Endothelial cell (in vitro differentiated cells): ENCODE measurements at regions not wholly inside any gene's neighbourhood (a gene's known extent, or its start where the extent isn't known, plus 50 kb on each side); places are given as distances from the start of the nearest gene placed in this dataset.

ENCODE experiments used
- DNase-seq: peaks from one replicate; pipeline ENCODE4 v3.0.0; 2021; ENCODE audit warnings: low spot score
- H3K27ac Mint-ChIP-seq: one replicate; pipeline ENCODE4 v1.8.0; 2021; ENCODE audit warnings: mixed read lengths, inconsistent platforms; ENCODE audit not compliant: unreplicated experiment
- H3K27me3 Mint-ChIP-seq: one replicate; pipeline ENCODE4 v1.8.0; 2021; ENCODE audit warnings: mild to moderate bottlenecking, moderate library complexity, mixed read lengths, inconsistent platforms; ENCODE audit not compliant: unreplicated experiment
- H3K36me3 Mint-ChIP-seq: one replicate; pipeline ENCODE4 v1.8.0; 2021; ENCODE audit warnings: mild to moderate bottlenecking, low read depth, mixed read lengths, inconsistent platforms; ENCODE audit not compliant: unreplicated experiment
- H3K4me1 Mint-ChIP-seq: one replicate; pipeline ENCODE4 v1.8.0; 2021; ENCODE audit warnings: mild to moderate bottlenecking, mixed read lengths, inconsistent platforms; ENCODE audit not compliant: unreplicated experiment
- H3K4me3 Mint-ChIP-seq: one replicate; pipeline ENCODE4 v1.8.0; 2021; ENCODE audit warnings: mild to moderate bottlenecking, mixed read lengths, inconsistent platforms; ENCODE audit not compliant: unreplicated experiment
- H3K9me3 Mint-ChIP-seq: one replicate; pipeline ENCODE4 v1.8.0; 2021; ENCODE audit warnings: mixed read lengths, inconsistent platforms; ENCODE audit not compliant: unreplicated experiment
- TF ChIP-seq, protein P1 (sequence below): fragments of 200-600 bp; sonication (generic); IDR thresholded peaks from one replicate; pipeline ENCODE4 v1.5.0; 2021; ENCODE audit warnings: antibody characterized with exemption; ENCODE audit not compliant: unreplicated experiment

GRCh38 chr6:103269581-103269980, 1590.1 kb downstream of the HACE1 start:
- DNase-seq: no peak
- H3K4me3 Mint-ChIP-seq: no peak overlapping the region
- H3K27ac Mint-ChIP-seq: no peak overlapping the region
- H3K36me3 Mint-ChIP-seq: no peaks in the 10 kb centered on the region
- H3K9me3 Mint-ChIP-seq: no peaks in the 10 kb centered on the region
- TF ChIP-seq, protein P1, sequence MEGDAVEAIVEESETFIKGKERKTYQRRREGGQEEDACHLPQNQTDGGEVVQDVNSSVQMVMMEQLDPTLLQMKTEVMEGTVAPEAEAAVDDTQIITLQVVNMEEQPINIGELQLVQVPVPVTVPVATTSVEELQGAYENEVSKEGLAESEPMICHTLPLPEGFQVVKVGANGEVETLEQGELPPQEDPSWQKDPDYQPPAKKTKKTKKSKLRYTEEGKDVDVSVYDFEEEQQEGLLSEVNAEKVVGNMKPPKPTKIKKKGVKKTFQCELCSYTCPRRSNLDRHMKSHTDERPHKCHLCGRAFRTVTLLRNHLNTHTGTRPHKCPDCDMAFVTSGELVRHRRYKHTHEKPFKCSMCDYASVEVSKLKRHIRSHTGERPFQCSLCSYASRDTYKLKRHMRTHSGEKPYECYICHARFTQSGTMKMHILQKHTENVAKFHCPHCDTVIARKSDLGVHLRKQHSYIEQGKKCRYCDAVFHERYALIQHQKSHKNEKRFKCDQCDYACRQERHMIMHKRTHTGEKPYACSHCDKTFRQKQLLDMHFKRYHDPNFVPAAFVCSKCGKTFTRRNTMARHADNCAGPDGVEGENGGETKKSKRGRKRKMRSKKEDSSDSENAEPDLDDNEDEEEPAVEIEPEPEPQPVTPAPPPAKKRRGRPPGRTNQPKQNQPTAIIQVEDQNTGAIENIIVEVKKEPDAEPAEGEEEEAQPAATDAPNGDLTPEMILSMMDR: no peak
- no peaks in the 10 kb centered on the region for H3K27me3 Mint-ChIP-seq
- H3K4me1 Mint-ChIP-seq: no peaks in the 10 kb centered on the region

GRCh38 chr6:103268335-103268734, 1591.4 kb downstream of the HACE1 start:
- H3K27me3 Mint-ChIP-seq: no peaks in the 10 kb centered on the region
- H3K4me1 Mint-ChIP-seq: no peaks in the 10 kb centered on the region
- no peak overlapping the region for H3K4me3 Mint-ChIP-seq

DNA sequence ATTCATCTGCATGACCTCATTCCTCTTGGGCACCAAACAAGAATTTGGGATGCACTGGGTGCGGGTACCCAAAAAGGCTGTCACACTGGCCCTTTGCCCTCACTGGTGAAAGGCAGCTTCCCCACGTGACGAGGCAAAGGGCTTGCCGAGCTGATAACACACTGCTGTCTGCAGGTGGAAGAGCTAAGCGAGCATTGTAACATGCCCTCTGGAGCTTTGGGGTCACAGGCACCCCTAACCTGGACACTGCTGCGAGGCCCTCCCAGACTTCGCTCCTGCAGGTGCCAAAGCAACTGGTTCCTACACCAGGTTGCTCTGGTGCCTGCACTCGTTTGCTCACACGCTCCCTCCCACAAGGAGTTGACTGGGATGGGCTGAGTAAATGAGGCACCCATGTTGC, 1595.7 kb downstream of the HACE1 start:
- H3K4me1 Mint-ChIP-seq: no peaks in the 10 kb centered on the region
- no peak for DNase-seq
- H3K27me3 Mint-ChIP-seq: no peaks in the 10 kb centered on the region
- H3K27ac Mint-ChIP-seq: no peak overlapping the region
- no peaks in the 10 kb centered on the region for H3K36me3 Mint-ChIP-seq
- H3K4me3 Mint-ChIP-seq: no peak overlapping the region
- H3K9me3 Mint-ChIP-seq: no peaks in the 10 kb centered on the region
- TF ChIP-seq, protein P1: no peak

More at GRCh38 chr6:103268335-103268734, 1591.4 kb downstream of the HACE1 start:
- DNase-seq: no peak
- Mint-ChIP-seq H3K27ac (no peak overlapping the region), H3K9me3 (no peaks in the 10 kb centered on the region), H3K36me3 (no peaks in the 10 kb centered on the region)
- TF ChIP-seq, protein P1: no peak

DNA sequence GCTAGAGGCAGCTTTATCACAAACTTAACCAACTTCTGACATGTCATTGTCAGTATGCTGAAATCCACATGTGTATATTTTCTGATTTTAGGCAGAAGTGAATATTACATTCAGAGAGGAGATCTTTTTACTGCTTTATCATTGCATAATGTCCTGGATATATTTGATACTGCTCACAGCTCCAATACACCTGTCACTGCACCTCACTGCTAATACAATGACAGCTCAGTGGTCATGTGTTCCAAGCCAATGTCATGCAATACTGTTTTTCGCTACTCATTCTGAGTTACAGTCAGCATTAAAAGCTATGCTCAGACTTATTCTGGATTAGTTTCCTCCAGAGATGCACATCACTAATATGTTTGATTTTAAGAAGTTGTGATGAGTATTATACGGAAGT, 1604.6 kb downstream of the HACE1 start:
- no peak for DNase-seq
- no peaks in the 10 kb centered on the region for H3K27me3 Mint-ChIP-seq
- no peak overlapping the region for H3K27ac Mint-ChIP-seq
- no peaks in the 10 kb centered on the region for H3K9me3 Mint-ChIP-seq
- H3K4me1 Mint-ChIP-seq: no peaks in the 10 kb centered on the region
- no peaks in the 10 kb centered on the region for H3K36me3 Mint-ChIP-seq
- H3K4me3 Mint-ChIP-seq: no peak overlapping the region
- TF ChIP-seq, protein P1: no peak

DNA sequence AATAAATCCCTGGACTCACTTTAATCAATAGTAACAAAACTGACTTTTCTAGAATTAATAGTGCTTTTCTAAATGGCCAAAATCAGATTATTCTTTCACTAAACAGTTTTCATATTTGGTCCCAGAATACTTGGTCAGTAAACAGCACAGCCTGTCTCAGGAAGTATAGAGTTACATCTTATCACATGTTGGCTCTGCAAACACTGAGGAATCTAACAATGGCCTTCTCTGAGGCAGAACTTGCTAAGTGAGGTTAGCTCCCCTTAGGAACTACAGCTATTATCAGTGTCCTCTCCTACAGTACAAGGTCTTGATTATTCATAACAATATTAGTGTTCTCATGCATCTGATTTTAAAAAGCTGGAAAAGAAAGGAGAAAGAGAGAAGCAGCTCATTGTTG, 1622.8 kb downstream of the HACE1 start:
- Mint-ChIP-seq H3K4me3 (no peak overlapping the region), H3K9me3 (no peaks in the 10 kb centered on the region), H3K36me3 (no peaks in the 10 kb centered on the region), H3K27ac (no peak overlapping the region), H3K27me3 (no peaks in the 10 kb centered on the region), H3K4me1 (no peaks in the 10 kb centered on the region)
- no peak for DNase-seq
- TF ChIP-seq, protein P1: no peak
